ENCODE measurements at regions not wholly inside any gene's neighbourhood (a gene's known extent, or its start where the extent isn't known, plus 50 kb on each side); places are given as distances from the start of the nearest gene placed in this dataset.

DNA sequence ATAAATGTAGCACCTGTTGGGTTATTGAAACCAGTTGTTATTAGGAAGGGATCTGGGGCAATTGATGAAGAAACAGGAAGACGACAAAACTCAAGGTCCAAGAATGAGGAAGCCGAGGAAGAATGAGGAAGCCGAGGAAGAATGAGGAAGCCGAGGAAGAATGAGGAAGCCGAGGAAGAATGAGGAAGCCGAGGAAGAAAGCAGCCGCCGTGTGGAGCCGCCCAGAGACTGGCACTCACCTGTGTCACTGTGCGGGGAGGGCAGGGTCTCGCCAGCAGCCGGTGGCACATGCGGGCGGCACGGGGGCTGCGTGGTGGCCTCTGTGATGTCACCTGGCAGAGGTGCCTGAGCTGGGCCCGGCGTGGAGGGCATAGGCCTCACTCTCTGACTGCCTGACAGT is 71.1 kb upstream of the CFAP46 start:
- no peak overlapping the region for H2AFZ ChIP-seq (ENCODE audit: low read depth, low read length)
- no peak overlapping the region for H3K9ac ChIP-seq (replicated peaks; ENCODE audit: extremely low read depth, insufficient read depth, low read length)
- H3K27me3 ChIP-seq (ENCODE audit: control insufficient read depth in 2 of 2, insufficient read depth in 2 of 2, low read length in 2 of 2): no peaks in the 10 kb centered on the region
- POLR2A ChIA-PET: no interaction called here
- no peaks in the 10 kb centered on the region for H3K9me3 ChIP-seq (replicated peaks; ENCODE audit: control insufficient read depth, insufficient read depth, low read length)
- no peak overlapping the region for H3K4me2 ChIP-seq (ENCODE audit: insufficient read depth, low read length)
- CTCF ChIA-PET: no interaction called here
- no peak overlapping the region for H3K27ac ChIP-seq (ENCODE audit: insufficient read depth, low read depth, low read length)
- no peaks in the 10 kb centered on the region for H3K36me3 ChIP-seq (ENCODE audit: control insufficient read depth in 2 of 2, extremely low read depth in 1 of 2, insufficient read depth in 2 of 2, low read length in 2 of 2)
- dilution Hi-C loops (cut with MboI; ENCODE audit: extremely low pct_ligation_motif_present, low sequenced_read_pairs) (no loop called here), intact Hi-C loops (cut with micrococcal nuclease) (no loop called here)
- FAIRE-seq (no peak), DNase-seq (ENCODE audit: low read depth, low spot score) (no peak)
- no TSS peak for BruUV-seq (replicated peaks)
- H3K9me1 ChIP-seq (replicated peaks; ENCODE audit: control insufficient read depth, extremely low read depth, insufficient read depth, low read length): no peaks in the 10 kb centered on the region
- H4K20me1 ChIP-seq (replicated peaks; ENCODE audit: control insufficient read depth, extremely low read depth, insufficient read depth, low read length): no peaks in the 10 kb centered on the region
- H3K79me2 ChIP-seq (ENCODE audit: control insufficient read depth, insufficient read depth, low read length): no peaks in the 10 kb centered on the region
- TF ChIP-seq, protein P1, sequence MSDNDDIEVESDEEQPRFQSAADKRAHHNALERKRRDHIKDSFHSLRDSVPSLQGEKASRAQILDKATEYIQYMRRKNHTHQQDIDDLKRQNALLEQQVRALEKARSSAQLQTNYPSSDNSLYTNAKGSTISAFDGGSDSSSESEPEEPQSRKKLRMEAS (IDR thresholded peaks at IDR 0.05; ENCODE audit: insufficient read depth, insufficient read length): no peak
- TF ChIP-seq CTCF (IDR thresholded peaks at IDR 0.05; ENCODE audit: extremely low read depth in 1 of 2, insufficient read depth in 1 of 2, low read depth in 1 of 2, low read length in 2 of 2) (no peak), GATA2 (IDR thresholded peaks at IDR 0.05; ENCODE audit: insufficient read depth, insufficient read length, low read depth, low read length) (no peak), POLR2A (IDR thresholded peaks at IDR 0.05; ENCODE audit: low read depth, low read length) (no peak), POLR2AphosphoS5 (IDR thresholded peaks at IDR 0.05; ENCODE audit: insufficient read depth, low read depth, low read length) (no peak), MYC (IDR thresholded peaks at IDR 0.05; ENCODE audit: low read depth, low read length) (no peak), EZH2 (IDR thresholded peaks at IDR 0.05; ENCODE audit: borderline replicate concordance, low read depth, low read length, severe bottlenecking) (no peak), FOS (IDR thresholded peaks at IDR 0.05; ENCODE audit: borderline replicate concordance, insufficient read depth, low read length) (no peak), JUN (IDR thresholded peaks at IDR 0.05; ENCODE audit: borderline replicate concordance, insufficient read depth, insufficient read length, low read depth) (no peak)
- H3K4me3 ChIP-seq (replicated peaks in 1 of 3; ENCODE audit: insufficient read depth in 1 of 3, low read depth in 1 of 3, low read length in 3 of 3): no peak overlapping the region
- no peaks in the 10 kb centered on the region for H3K4me1 ChIP-seq (ENCODE audit: control insufficient read depth, extremely low read depth, insufficient read depth, low read length)

Data from endothelial cell of umbilical vein (primary cell).